ENCODE measurements at regions not wholly inside any gene's neighbourhood (a gene's known extent, or its start where the extent isn't known, plus 50 kb on each side); places are given as distances from the start of the nearest gene placed in this dataset.

DNA sequence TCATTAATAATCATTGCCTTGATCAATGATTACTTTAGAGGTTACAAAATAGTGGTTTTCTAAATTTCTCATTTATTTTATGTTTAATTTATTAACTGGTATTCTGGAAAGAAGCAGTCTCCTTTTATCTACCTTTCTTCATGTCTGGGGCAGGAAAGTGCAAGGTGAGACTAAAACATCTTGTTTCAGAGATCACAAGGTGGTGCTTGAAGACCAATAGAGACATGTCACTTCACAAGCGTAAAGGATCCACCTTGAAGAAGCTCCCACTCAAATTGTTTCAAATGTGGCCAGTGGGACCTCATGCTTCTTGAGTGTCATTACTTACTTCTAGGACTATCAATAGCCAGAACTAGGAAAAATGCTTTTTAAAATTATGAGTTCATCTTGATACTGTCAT is 1568.7 kb downstream of the RPA4 start:
- intact Hi-C loops (cut with DNase I) = no loop called here
- DNase-seq (ENCODE audit: low spot score) = no peak

DNA sequence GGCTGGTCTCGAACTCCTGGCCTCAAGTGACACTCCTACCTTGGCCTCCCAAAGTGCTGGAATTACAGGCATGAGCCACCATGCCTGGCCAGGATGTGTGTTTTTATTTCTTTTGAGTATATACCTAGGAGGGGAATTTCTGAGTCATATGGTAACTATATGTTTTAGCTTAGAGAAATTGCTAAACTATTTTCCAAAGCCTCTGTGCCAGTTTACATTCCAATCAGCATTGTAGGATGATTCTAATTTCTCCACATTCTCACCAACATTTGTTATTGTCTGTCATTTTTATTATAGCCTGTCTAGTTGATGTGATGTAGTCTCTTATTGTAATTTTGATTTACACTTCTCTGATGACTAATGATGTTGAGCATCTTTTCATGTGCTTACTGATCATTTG is 1576.0 kb downstream of the RPA4 start:
- DNase-seq (ENCODE audit: low spot score) = no peak
- intact Hi-C loops (cut with DNase I) = no loop called here

DNA sequence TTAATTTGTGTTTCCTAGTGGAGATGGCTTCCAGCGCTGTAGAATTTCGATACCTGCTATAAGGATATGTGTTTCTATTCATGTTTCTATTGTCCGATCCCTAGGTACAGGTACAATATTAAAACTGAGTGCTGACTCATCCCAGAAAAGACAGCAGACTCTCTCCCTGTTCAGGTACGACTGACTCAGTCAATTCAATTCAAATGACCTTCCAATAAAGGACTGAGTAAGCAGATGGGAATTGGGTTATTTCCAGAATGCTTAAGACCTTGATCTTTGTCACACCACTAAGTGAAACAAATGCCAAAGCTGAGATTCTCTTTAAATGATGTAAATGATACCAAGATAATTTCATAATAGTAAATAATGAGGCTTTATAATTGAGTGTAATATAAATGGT is 1596.9 kb downstream of the RPA4 start:
- DNase-seq (ENCODE audit: low spot score) = no peak
- intact Hi-C loops (cut with DNase I) = no loop called here

DNA sequence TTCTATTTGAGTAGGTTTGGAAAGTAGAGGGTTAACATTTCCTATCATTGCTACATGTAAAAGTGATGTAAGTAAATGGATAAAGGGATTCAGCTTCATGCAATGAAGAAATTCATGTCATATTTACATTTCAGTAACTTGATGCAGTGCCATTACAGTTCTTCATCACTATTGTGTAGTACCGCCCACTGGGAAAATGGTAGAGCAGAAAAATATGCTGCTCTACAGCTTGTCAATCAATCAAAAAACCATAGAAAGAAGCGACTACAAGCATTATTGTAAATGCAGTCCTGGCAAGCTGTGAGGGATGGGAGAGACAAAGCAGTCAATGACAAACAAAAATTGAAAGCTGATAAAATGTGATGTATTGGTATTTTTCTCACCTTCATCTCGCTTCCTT is 1597.9 kb downstream of the RPA4 start:
- intact Hi-C loops (cut with DNase I) = no loop called here
- no peak for DNase-seq (ENCODE audit: low spot score)

DNA sequence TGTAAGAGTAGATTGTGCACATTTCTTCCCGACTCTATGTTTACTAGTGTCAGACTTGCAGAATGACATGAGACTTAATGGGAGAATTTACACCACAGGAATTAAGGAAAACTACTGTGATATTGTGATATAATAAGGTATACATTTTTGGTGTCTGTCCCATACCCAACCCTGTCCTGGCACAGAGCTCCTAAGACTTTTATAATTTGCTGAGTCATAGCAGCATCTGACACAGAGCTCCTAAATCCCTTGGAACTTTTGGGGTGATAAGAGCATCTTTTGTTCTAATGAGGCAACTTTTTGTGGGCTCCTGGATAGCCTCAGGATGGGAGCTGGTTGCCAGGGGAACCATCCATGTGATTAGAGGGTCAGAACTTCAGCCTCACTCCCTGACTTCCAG is 1607.0 kb downstream of the RPA4 start:
- no peak for DNase-seq (ENCODE audit: low spot score)
- intact Hi-C loops (cut with DNase I) = no loop called here

DNA sequence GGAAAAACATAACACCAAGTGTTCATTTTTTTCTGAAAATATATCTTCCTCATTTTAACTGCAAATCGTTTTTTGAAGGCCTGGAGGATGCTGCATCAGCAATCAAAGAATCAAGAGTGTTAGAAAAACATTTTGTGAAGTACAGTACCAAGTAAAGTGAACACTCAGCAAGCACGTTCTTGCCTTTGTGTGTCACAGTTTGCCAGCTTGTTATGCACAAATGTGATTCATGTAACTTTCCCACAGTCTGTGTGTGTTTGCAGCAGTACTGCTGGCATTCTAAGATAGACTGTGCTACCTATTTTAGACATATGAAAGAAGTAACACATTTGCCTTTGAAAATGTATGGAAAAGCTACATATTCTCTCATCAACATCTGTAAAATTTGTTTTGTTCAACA is 1617.7 kb downstream of the RPA4 start:
- intact Hi-C loops (cut with DNase I) = no loop called here
- no peak for DNase-seq (ENCODE audit: low spot score)

DNA sequence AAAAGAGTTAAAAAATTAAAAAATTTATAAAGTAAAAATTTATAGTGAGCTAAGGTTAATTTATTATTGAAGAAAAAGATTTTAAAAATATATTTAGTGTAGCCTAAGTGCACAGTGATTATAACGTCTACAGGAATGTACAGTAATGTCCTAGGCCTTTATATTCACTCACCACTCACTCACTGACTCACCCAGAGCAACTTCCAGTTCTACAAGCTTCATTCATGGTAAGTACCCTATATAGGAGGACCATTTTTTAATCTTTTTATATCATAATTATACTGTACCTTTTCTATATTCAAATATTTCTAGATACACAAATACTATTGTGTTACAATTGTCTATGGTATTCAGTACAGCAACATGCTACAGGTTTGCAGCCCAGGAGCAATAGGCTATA is 1623.2 kb downstream of the RPA4 start:
- intact Hi-C loops (cut with DNase I) = no loop called here
- no peak for DNase-seq (ENCODE audit: low spot score)

DNA sequence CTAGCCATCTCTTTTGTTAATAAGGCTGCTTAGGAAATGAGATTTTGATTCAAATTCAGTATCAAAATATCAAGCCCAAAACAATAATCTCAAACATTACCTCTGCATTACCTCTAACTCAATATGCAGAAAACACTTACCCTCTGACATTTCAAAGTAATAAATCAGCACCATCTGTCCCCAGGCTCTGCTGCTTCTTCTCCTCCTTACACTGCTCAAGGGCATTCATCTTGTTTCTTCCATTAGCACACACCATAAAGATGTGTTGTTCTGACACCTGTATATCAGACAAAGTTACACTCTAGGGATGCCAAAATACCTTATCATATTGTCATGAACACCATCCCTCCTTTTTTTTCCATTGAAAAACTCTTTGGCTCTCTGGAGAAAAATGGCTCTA is 1630.3 kb downstream of the RPA4 start:
- intact Hi-C loops (cut with DNase I) = no loop called here
- no peak for DNase-seq (ENCODE audit: low spot score)

DNA sequence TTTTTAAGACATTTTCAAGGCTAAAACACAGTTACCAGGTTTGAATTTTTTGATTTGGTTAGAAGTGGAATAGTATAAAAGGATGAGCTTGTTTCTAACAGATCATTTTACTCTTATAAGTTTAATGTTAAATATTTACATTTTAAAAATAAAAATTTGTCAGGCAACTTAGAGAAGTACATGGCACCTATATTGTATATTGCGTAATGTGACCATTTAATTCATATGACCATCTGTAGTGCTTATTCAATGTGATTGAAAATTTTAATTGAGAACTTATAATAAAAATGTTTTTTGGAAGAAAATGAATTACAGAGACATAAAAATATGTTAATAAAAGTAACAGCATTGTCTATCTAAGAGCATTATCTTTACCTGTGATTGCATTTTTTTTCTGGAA is 1632.4 kb downstream of the RPA4 start:
- DNase-seq (ENCODE audit: low spot score) = no peak
- intact Hi-C loops (cut with DNase I) = no loop called here

DNA sequence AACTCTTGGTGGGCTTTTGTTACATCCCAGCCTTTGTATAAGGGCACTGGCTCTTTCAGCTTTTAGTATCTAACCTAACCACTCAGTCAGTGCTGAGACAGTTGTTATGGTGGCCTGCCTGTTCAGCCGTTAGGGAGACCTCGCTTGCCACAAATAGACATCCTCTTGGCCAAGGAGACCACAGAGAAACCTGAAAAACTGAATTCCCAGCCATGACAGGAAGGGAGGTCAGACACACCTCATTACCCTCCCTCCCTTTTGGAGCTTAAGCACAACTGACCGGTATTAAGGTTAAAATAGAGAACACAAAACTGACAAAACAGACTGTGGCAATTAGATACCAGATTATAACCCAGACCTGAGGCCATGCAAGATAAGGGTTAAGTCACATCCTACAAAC is 1639.3 kb downstream of the RPA4 start:
- intact Hi-C loops (cut with DNase I) = no loop called here
- DNase-seq (ENCODE audit: low spot score) = no peak

DNA sequence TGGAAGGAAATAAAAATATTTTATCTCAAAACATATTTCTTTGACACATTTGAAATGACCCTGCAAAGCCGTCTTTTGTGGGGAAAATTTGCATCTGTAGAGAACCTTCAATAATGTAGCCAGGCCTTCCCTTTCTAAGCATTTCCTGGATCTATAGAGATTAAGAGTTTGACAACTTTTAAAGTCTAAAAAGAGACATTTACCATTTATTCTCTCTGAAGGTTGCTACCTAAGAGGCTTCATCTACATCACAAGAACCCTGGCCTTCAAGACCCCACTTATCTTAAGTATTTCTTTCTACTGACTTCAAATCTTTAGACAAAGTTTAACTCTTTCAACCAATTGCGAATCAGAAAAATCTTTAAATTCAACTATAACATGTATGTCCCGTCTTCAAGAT is 1639.8 kb downstream of the RPA4 start:
- DNase-seq (ENCODE audit: low spot score) = no peak
- intact Hi-C loops (cut with DNase I) = no loop called here

DNA sequence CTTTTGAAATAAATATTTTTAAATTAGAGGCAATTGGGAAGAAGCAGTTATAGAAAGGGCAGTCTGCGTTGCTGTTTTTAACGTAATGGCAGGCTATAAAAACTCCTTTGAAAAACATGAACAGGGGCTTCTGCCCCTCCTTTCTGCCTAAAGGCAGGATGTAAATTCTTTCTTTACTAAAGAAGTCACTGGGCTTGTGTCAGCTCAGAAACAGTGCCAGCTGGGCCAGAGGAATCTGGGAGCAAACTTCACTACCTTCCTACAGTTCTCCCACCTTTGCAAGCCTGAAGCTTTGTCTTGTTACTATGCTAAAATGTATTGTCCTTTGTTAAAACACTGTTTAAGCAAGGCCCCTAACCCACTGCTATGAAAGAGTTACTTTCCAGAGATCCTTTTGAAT is 1664.8 kb downstream of the RPA4 start:
- intact Hi-C loops (cut with DNase I) = no loop called here

DNA sequence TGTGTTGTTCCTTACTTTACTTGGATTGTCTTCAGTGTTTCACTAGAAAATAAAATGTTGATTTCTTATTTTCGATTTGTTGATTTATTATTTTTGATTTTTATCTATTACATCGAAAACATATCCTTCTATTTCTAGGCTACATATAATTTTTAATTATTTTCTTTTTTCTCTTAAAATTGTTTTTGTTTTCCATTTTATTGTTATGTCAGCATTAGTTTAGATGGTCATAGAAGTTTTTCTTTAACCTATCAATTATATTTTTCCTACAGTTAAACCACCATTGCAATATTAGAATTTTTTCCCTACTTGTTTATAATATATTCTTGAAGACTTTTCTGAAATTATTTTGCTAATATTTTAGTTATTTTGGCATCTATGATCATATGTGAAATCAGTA is 1685.1 kb downstream of the RPA4 start:
- DNase-seq (ENCODE audit: low spot score) = no peak
- intact Hi-C loops (cut with DNase I) = no loop called here

More for the DNA sequence above, 1664.8 kb downstream of the RPA4 start:
- no peak for DNase-seq (ENCODE audit: low spot score)

DNA sequence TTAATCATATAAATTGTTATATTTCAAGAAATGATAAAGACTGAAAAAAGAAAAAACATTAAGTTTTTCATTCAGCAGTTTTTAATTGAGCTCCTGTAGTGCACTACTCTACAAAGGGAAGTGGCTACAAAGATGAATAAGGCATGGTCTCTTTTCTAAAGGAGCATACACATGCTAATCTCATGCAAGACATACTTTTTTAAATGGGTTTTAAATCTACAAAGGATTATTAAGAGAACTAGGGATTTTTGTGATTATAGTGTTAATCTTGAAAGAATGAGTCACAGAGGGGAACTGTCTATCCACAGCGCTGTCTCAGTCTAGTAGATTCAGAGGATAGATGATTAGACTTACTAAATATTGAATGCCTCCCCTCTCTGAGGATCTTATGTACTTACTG is 1722.2 kb downstream of the RPA4 start:
- intact Hi-C loops (cut with DNase I) = no loop called here
- DNase-seq (ENCODE audit: low spot score) = no peak

DNA sequence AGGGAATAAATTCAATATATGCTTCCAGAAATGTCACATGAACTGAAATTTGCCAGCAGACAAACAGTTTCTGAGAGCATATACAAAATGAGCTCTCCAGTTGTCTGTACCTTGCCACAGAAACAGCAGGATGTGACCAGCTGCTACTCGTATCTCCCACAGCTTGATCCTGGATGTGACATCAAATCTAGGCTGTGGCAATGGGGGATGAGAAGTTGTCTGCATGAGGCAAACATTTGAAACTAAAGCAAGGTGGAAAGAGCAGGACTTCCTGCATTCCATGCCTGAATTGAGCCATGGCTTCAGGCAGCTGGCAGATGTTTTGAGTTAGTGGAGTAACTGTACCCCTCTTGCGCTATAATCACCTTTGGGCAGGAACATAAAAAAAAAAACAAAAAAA is 1724.0 kb downstream of the RPA4 start:
- no peak for DNase-seq (ENCODE audit: low spot score)
- intact Hi-C loops (cut with DNase I) = no loop called here

DNA sequence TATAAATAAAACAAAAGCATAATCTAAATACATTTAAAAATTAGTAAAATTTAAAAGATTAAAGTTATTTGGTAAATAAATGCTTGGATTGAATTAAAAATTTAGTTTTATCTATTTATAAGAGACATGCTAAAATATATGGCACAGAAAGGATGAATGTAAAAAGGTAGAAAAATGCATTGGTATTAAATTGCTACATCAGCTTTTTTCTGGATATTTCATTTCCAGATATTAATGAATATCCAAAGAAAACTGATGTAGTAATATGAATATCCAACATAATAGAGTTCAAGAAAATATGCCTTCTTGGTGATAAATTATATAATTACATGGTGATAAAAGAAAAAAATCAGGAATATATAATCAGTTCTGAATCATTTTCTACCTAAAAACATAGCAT is 1743.9 kb downstream of the RPA4 start:
- intact Hi-C loops (cut with DNase I) = no loop called here
- no peak for DNase-seq (ENCODE audit: low spot score)

DNA sequence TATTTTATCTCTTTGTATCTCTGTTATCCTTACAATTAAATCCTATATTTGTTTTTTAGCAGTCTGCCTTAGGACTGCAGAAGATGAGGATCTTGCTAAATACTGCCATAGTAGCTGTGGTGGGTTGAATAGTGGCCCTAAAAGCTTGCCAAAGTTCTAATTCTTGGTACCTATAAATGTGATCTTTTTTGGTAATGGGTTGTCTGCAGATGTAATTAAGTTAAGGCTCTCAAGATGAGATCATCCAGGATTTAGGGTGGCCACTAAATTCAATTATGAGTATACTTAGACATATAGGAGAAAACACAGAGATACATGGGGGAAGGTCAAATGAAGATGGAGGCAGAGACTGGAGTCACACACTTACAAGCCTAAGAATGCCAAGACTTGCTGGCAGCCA is 1753.7 kb downstream of the RPA4 start:
- intact Hi-C loops (cut with DNase I) = no loop called here
- no peak for DNase-seq (ENCODE audit: low spot score)

DNA sequence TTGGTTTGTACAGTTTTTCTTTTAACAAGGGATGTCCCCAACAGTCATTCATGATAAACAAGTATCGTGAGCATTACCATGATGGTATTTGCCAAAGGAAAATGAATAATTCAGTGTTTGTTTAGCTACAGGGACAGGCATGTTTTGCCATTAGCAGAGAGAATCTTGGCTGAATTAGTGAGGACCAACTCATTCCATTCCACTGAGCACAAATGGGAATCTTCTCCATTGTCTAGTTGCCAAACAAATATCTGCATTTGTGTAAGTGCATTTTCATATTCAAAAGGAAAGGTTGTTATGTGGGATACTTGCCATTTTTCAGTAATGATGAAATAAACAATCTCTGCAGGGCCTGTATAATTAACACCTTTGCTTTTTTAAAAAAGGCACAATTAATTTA is 1762.6 kb downstream of the RPA4 start:
- no peak for DNase-seq (ENCODE audit: low spot score)
- intact Hi-C loops (cut with DNase I) = no loop called here

DNA sequence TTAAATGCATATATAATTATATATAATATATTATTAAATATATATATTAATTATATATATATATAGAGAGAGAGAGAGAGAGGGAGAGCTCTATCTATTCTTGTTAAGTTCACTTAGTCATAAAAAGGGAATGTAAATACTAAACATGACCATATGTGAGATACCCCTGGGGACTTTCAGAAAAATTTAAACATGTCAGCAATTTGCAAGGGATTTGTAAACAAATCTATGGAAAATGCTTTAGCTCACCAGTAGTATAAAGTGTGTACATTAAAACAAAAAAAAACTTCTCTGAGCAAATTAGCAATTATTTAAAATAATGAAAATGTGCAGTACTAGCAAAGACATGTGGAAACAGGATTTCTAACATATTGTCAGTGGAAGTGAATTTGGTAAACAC is 1755.5 kb downstream of the PCDH19 start:
- no peak for DNase-seq (ENCODE audit: low spot score)
- intact Hi-C loops (cut with DNase I) = no loop called here

Measured in cardiac septum (tissue), 1 donor.